ENCODE measurements at regions not wholly inside any gene's neighbourhood (a gene's known extent, or its start where the extent isn't known, plus 50 kb on each side); places are given as distances from the start of the nearest gene placed in this dataset.

GRCh38 chr9:71590362-71590761, 178.0 kb downstream of the CEMIP2 start:
- Histone ChIP-seq H3K4me1 (no peaks in the 10 kb centered on the region), H3K9me3 (no peaks in the 10 kb centered on the region), H3K36me3 (no peaks in the 10 kb centered on the region), H3K27ac (no peak overlapping the region), H3K4me3 (no peak overlapping the region), H3K27me3 (ENCODE audit: low read depth) (no peaks in the 10 kb centered on the region)
- no peak for DNase-seq
- ATAC-seq = no peak
- TF ChIP-seq CTCF (IDR thresholded peaks at IDR 0.05) = no peak
- intact Hi-C loops (cut with DNase I) = no loop called here

DNA sequence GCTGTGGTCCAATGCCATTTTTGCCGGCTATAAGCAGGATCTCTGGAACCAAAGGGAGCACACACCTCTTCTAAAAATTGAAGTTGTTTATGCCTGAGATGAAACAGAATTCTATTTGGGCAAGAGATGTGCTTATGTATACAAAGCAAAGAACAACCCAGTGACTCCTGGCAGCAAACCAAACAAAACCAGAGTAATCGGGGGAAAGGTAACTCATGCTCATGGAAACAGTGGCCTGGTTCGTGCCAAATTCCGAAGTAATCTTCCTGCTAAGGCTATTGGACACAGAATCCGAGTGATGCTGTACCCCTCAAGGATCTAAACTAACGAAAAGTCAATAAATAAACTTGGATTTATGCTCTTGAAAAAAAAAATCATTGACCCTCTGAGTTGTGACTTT, 178.7 kb downstream of the CEMIP2 start:
- Histone ChIP-seq H3K4me1 (no peaks in the 10 kb centered on the region), H3K9me3 (no peaks in the 10 kb centered on the region), H3K36me3 (no peaks in the 10 kb centered on the region), H3K4me3 (no peak overlapping the region), H3K27ac (no peak overlapping the region), H3K27me3 (ENCODE audit: low read depth) (no peaks in the 10 kb centered on the region)
- no peak for DNase-seq
- ATAC-seq = no peak
- TF ChIP-seq CTCF (IDR thresholded peaks at IDR 0.05) = no peak
- intact Hi-C loops (cut with DNase I) = no loop called here

DNA sequence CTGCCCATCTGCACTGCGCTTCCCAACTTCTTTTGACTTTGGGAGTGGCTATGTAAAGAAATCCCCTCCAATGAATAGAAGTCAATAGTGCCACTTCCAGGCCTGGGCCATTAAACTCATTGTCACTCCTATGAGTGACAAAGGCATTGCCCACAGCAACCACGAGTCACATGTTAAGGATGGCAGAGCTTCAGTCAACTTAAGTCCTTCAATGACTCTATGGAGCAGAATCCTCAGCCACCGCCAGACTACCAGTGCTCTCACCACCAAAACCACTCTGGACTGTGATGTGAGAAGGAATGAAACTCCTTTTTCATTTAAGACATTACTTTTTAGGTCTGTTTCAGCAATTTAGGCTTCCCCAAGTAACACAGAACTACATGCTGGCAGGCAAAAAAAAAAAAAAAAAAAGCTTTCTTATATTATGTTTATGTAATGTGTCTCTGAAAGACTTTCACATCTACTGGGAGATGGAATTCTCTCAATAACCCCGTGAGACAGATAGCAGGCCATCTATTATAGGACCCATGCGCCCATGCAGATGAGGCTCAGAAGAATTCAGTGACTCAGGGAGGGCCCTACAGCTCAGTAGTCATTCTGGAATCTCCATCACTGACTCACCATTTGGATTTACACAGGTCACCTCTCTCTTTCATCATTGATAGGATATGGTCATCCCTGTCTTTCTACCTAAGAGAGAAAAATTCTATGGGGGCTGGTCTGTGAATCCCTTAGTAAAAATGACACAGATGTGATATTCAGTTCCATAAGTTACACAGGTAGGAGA, 180.5 kb downstream of the CEMIP2 start:
- intact Hi-C loops (cut with DNase I) = no loop called here
- no peaks in the 10 kb centered on the region for H3K27me3 ChIP-seq (ENCODE audit: low read depth)
- H3K36me3 ChIP-seq = no peaks in the 10 kb centered on the region
- no peaks in the 10 kb centered on the region for H3K9me3 ChIP-seq
- DNase-seq (no peak), ATAC-seq (no peak)
- no peak overlapping the region for H3K27ac ChIP-seq
- no peaks in the 10 kb centered on the region for H3K4me1 ChIP-seq
- no peak overlapping the region for H3K4me3 ChIP-seq
- no peak for TF ChIP-seq CTCF (IDR thresholded peaks at IDR 0.05)

DNA sequence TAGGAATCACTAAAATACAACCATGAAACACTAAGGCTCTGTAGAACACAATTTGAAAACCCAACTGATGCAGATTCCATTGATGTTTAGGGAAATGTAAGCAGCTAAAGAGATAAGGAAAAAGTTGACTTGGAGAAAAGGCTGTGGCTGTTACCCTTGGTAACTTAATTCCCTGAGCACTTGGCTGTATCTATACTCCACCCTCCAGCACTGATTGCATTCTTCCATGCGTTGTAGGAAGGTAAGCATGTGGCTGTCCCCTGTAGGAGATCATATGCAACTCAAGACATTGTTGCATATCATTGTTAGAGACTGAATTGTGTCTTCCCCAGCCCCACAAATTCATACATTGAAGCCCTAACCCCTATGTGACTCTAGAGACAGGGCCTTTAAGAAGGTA, 184.5 kb downstream of the CEMIP2 start:
- Histone ChIP-seq H3K4me1 (no peaks in the 10 kb centered on the region), H3K27me3 (ENCODE audit: low read depth) (no peaks in the 10 kb centered on the region), H3K36me3 (no peaks in the 10 kb centered on the region), H3K4me3 (no peak overlapping the region), H3K9me3 (no peaks in the 10 kb centered on the region), H3K27ac (no peak overlapping the region)
- no peak for TF ChIP-seq CTCF (IDR thresholded peaks at IDR 0.05)
- ATAC-seq (no peak), DNase-seq (no peak)
- intact Hi-C loops (cut with DNase I) = no loop called here

DNA sequence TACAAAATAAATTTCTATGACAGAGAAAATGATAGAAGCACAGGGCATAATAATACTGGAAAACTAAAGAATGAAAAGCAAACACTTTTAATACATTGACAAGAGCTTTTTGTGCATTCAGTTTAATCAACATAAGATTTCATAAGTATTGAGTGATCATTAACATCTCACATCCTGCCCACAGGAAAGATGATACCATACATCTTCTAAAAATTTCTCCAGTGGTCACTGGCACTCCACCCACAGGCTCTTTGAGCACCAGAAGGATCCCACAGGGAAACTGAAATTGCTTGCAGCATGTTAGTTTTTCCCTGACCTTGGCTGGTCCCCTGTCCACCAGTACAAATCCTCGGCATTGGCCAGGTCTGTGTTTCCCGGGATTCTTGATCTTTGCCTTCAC, 186.0 kb downstream of the CEMIP2 start:
- no peak for TF ChIP-seq CTCF (IDR thresholded peaks at IDR 0.05)
- Histone ChIP-seq H3K9me3 (no peaks in the 10 kb centered on the region), H3K4me3 (no peak overlapping the region), H3K4me1 (no peaks in the 10 kb centered on the region), H3K27ac (no peak overlapping the region), H3K36me3 (no peaks in the 10 kb centered on the region), H3K27me3 (ENCODE audit: low read depth) (no peaks in the 10 kb centered on the region)
- no peak for DNase-seq
- intact Hi-C loops (cut with DNase I) = no loop called here
- no peak for ATAC-seq
